ENCODE measurements at regions not wholly inside any gene's neighbourhood (a gene's known extent, or its start where the extent isn't known, plus 50 kb on each side); places are given as distances from the start of the nearest gene placed in this dataset.

GRCh38 chr9:115300874-115301273, 182.9 kb upstream of the TNC start:
- Histone ChIP-seq H3K36me3 (ENCODE audit: insufficient read depth, low read length) (no peaks in the 10 kb centered on the region), H3K27ac (ENCODE audit: low read depth, low read length) (no peak overlapping the region), H3K27me3 (ENCODE audit: insufficient read depth, low read length) (no peaks in the 10 kb centered on the region), H3K79me2 (ENCODE audit: control insufficient read depth, insufficient read depth, low read length, unreplicated experiment) (no peaks in the 10 kb centered on the region), H2AFZ (ENCODE audit: low read length, unreplicated experiment) (no peak overlapping the region), H3K4me1 (ENCODE audit: control insufficient read depth, insufficient read depth, low read length, unreplicated experiment) (no peaks in the 10 kb centered on the region), H3K4me3 (ENCODE audit: low read depth, low read length) (no peak overlapping the region)

- Histone ChIP-seq H3K4me1 (ENCODE audit: control insufficient read depth, insufficient read depth, low read length, unreplicated experiment) (no peaks in the 10 kb centered on the region), H3K27ac (ENCODE audit: low read depth, low read length) (no peak overlapping the region), H2AFZ (ENCODE audit: low read length, unreplicated experiment) (no peak overlapping the region), H3K79me2 (ENCODE audit: control insufficient read depth, insufficient read depth, low read length, unreplicated experiment) (no peaks in the 10 kb centered on the region), H3K36me3 (ENCODE audit: insufficient read depth, low read length) (no peaks in the 10 kb centered on the region), H3K27me3 (ENCODE audit: insufficient read depth, low read length) (no peaks in the 10 kb centered on the region), H3K4me3 (ENCODE audit: low read depth, low read length) (no peak overlapping the region)
These were observed 183.6 kb upstream of the TNC start for GRCh38 chr9:115301581-115301980.

- H2AFZ ChIP-seq (ENCODE audit: low read length, unreplicated experiment) = no peak overlapping the region
- H3K27ac ChIP-seq (ENCODE audit: low read depth, low read length) = no peak overlapping the region
- H3K79me2 ChIP-seq (ENCODE audit: control insufficient read depth, insufficient read depth, low read length, unreplicated experiment) = no peaks in the 10 kb centered on the region
- no peaks in the 10 kb centered on the region for H3K4me1 ChIP-seq (ENCODE audit: control insufficient read depth, insufficient read depth, low read length, unreplicated experiment)
- no peak overlapping the region for H3K4me3 ChIP-seq (ENCODE audit: low read depth, low read length)
- H3K27me3 ChIP-seq (ENCODE audit: insufficient read depth, low read length) = no peaks in the 10 kb centered on the region
- H3K36me3 ChIP-seq (ENCODE audit: insufficient read depth, low read length) = no peaks in the 10 kb centered on the region
These were observed 187.6 kb upstream of the TNC start for GRCh38 chr9:115305543-115305942.

GRCh38 chr9:115306865-115307264, 188.9 kb upstream of the TNC start:
- no peaks in the 10 kb centered on the region for H3K36me3 ChIP-seq (ENCODE audit: insufficient read depth, low read length)
- no peaks in the 10 kb centered on the region for H3K79me2 ChIP-seq (ENCODE audit: control insufficient read depth, insufficient read depth, low read length, unreplicated experiment)
- no peak overlapping the region for H3K27ac ChIP-seq (ENCODE audit: low read depth, low read length)

GRCh38 chr9:115313545-115313944, 195.6 kb upstream of the TNC start:
- Histone ChIP-seq H2AFZ (ENCODE audit: low read length, unreplicated experiment) (no peak overlapping the region), H3K36me3 (ENCODE audit: insufficient read depth, low read length) (no peaks in the 10 kb centered on the region), H3K4me1 (ENCODE audit: control insufficient read depth, insufficient read depth, low read length, unreplicated experiment) (no peaks in the 10 kb centered on the region), H3K27ac (ENCODE audit: low read depth, low read length) (no peak overlapping the region), H3K4me3 (ENCODE audit: low read depth, low read length) (no peak overlapping the region), H3K27me3 (ENCODE audit: insufficient read depth, low read length) (no peaks in the 10 kb centered on the region), H3K79me2 (ENCODE audit: control insufficient read depth, insufficient read depth, low read length, unreplicated experiment) (no peaks in the 10 kb centered on the region)

More at GRCh38 chr9:115306865-115307264, 188.9 kb upstream of the TNC start:
- no peaks in the 10 kb centered on the region for H3K27me3 ChIP-seq (ENCODE audit: insufficient read depth, low read length)
- no peak overlapping the region for H2AFZ ChIP-seq (ENCODE audit: low read length, unreplicated experiment)
- H3K4me3 ChIP-seq (ENCODE audit: low read depth, low read length) = no peak overlapping the region
- no peaks in the 10 kb centered on the region for H3K4me1 ChIP-seq (ENCODE audit: control insufficient read depth, insufficient read depth, low read length, unreplicated experiment)

- H3K27me3 ChIP-seq (ENCODE audit: insufficient read depth, low read length) = no peaks in the 10 kb centered on the region
- H3K4me3 ChIP-seq (ENCODE audit: low read depth, low read length) = no peak overlapping the region
- no peak overlapping the region for H3K27ac ChIP-seq (ENCODE audit: low read depth, low read length)
- H3K79me2 ChIP-seq (ENCODE audit: control insufficient read depth, insufficient read depth, low read length, unreplicated experiment) = no peaks in the 10 kb centered on the region
- no peak overlapping the region for H2AFZ ChIP-seq (ENCODE audit: low read length, unreplicated experiment)
- H3K36me3 ChIP-seq (ENCODE audit: insufficient read depth, low read length) = no peaks in the 10 kb centered on the region
- peaks cover 10% of the 10 kb centered on the region for H3K4me1 ChIP-seq (ENCODE audit: control insufficient read depth, insufficient read depth, low read length, unreplicated experiment)
These were observed 208.5 kb upstream of the TNC start for GRCh38 chr9:115326461-115326860.

GRCh38 chr9:115327436-115328122, 209.6 kb upstream of the TNC start:
- Histone ChIP-seq H3K4me3 (ENCODE audit: low read depth, low read length) (no peak overlapping the region), H3K27ac (ENCODE audit: low read depth, low read length) (no peak overlapping the region), H3K36me3 (ENCODE audit: insufficient read depth, low read length) (no peaks in the 10 kb centered on the region), H3K79me2 (ENCODE audit: control insufficient read depth, insufficient read depth, low read length, unreplicated experiment) (no peaks in the 10 kb centered on the region), H3K4me1 (ENCODE audit: control insufficient read depth, insufficient read depth, low read length, unreplicated experiment) (peaks cover 10% of the 10 kb centered on the region), H2AFZ (ENCODE audit: low read length, unreplicated experiment) (no peak overlapping the region), H3K27me3 (ENCODE audit: insufficient read depth, low read length) (no peaks in the 10 kb centered on the region)

- Histone ChIP-seq H3K27ac (ENCODE audit: low read depth, low read length) (no peak overlapping the region), H3K79me2 (ENCODE audit: control insufficient read depth, insufficient read depth, low read length, unreplicated experiment) (no peaks in the 10 kb centered on the region), H3K4me3 (ENCODE audit: low read depth, low read length) (no peak overlapping the region), H3K27me3 (ENCODE audit: insufficient read depth, low read length) (no peaks in the 10 kb centered on the region), H3K36me3 (ENCODE audit: insufficient read depth, low read length) (no peaks in the 10 kb centered on the region), H3K4me1 (ENCODE audit: control insufficient read depth, insufficient read depth, low read length, unreplicated experiment) (peaks cover 10% of the 10 kb centered on the region), H2AFZ (ENCODE audit: low read length, unreplicated experiment) (no peak overlapping the region)
These were observed 210.3 kb upstream of the TNC start for GRCh38 chr9:115328228-115328627.

- no peaks in the 10 kb centered on the region for H3K36me3 ChIP-seq (ENCODE audit: insufficient read depth, low read length)
- H3K4me3 ChIP-seq (ENCODE audit: low read depth, low read length) = no peak overlapping the region
- H3K4me1 ChIP-seq (ENCODE audit: control insufficient read depth, insufficient read depth, low read length, unreplicated experiment) = peaks cover 10% of the 10 kb centered on the region
- H3K27ac ChIP-seq (ENCODE audit: low read depth, low read length) = no peak overlapping the region
- no peak overlapping the region for H2AFZ ChIP-seq (ENCODE audit: low read length, unreplicated experiment)
- no peaks in the 10 kb centered on the region for H3K79me2 ChIP-seq (ENCODE audit: control insufficient read depth, insufficient read depth, low read length, unreplicated experiment)
- H3K27me3 ChIP-seq (ENCODE audit: insufficient read depth, low read length) = no peaks in the 10 kb centered on the region
These were observed 210.7 kb upstream of the TNC start for GRCh38 chr9:115328677-115329076.

- Histone ChIP-seq H2AFZ (ENCODE audit: low read length, unreplicated experiment) (no peak overlapping the region), H3K27ac (ENCODE audit: low read depth, low read length) (no peak overlapping the region), H3K27me3 (ENCODE audit: insufficient read depth, low read length) (no peaks in the 10 kb centered on the region), H3K36me3 (ENCODE audit: insufficient read depth, low read length) (no peaks in the 10 kb centered on the region), H3K79me2 (ENCODE audit: control insufficient read depth, insufficient read depth, low read length, unreplicated experiment) (no peaks in the 10 kb centered on the region), H3K4me1 (ENCODE audit: control insufficient read depth, insufficient read depth, low read length, unreplicated experiment) (peaks cover 2% of the 10 kb centered on the region), H3K4me3 (ENCODE audit: low read depth, low read length) (no peak overlapping the region)
These were observed 215.5 kb upstream of the TNC start for GRCh38 chr9:115333277-115334070.

GRCh38 chr9:115335439-115335838, 217.5 kb upstream of the TNC start:
- Histone ChIP-seq H3K4me1 (ENCODE audit: control insufficient read depth, insufficient read depth, low read length, unreplicated experiment) (no peaks in the 10 kb centered on the region), H3K27ac (ENCODE audit: low read depth, low read length) (no peak overlapping the region), H3K79me2 (ENCODE audit: control insufficient read depth, insufficient read depth, low read length, unreplicated experiment) (no peaks in the 10 kb centered on the region), H3K36me3 (ENCODE audit: insufficient read depth, low read length) (no peaks in the 10 kb centered on the region), H3K4me3 (ENCODE audit: low read depth, low read length) (no peak overlapping the region), H3K27me3 (ENCODE audit: insufficient read depth, low read length) (peaks cover 9% of the 10 kb centered on the region), H2AFZ (ENCODE audit: low read length, unreplicated experiment) (no peak overlapping the region)
